IPS DF 6.9 (cell line): ENCODE measurements at regions not wholly inside any gene's neighbourhood (a gene's known extent, or its start where the extent isn't known, plus 50 kb on each side); places are given as distances from the start of the nearest gene placed in this dataset.

Experiments used
- DNase-seq: peaks from one replicate; pipeline ENCODE4 v3.0.0-alpha.2; 2013; ENCODE audit warnings: low read depth, low spot score
- H3K27ac ChIP-seq: one replicate; pipeline ENCODE4 v1.5.1; 2013; ENCODE audit warnings: low read length, control low read depth
- H3K27me3 ChIP-seq: 2 replicates; pipeline ENCODE4 v1.6.1; 2013; ENCODE audit warnings: mild to moderate bottlenecking, low read length; ENCODE audit not compliant: control insufficient read depth, insufficient read depth
- H3K36me3 ChIP-seq: 2 replicates; pipeline ENCODE4 v1.6.1; 2013; ENCODE audit warnings: low read length; ENCODE audit not compliant: control insufficient read depth, insufficient read depth
- H3K4me1 ChIP-seq: 2 replicates; pipeline ENCODE4 v1.6.1; 2013; ENCODE audit warnings: low read length; ENCODE audit not compliant: control insufficient read depth, insufficient read depth
- H3K4me3 ChIP-seq: 2 replicates; pipeline ENCODE4 v1.5.1; 2013; ENCODE audit warnings: mild to moderate bottlenecking, low read length
- H3K9me3 ChIP-seq: 2 replicates; pipeline ENCODE4 v1.6.1; 2013; ENCODE audit warnings: low read length, inconsistent platforms; ENCODE audit not compliant: control insufficient read depth, insufficient read depth
- WGBS: extraction: QIAGEN DNeasy Blood & Tissue Kit; methylation state at CpG from one replicate; pipeline ENCODE4 v1.1.7; 2013; ENCODE audit warnings: mixed read lengths, missing lambda C conversion rate; ENCODE audit not compliant: insufficient read length, insufficient coverage; 5-methylcytosine and 5-hydroxymethylcytosine counted together

- Histone ChIP-seq H3K27me3 (no peaks in the 10 kb centered on the region), H3K4me1 (no peaks in the 10 kb centered on the region), H3K27ac (no peak overlapping the region), H3K4me3 (no peak overlapping the region), H3K36me3 (no peaks in the 10 kb centered on the region), H3K9me3 (no peaks in the 10 kb centered on the region; the same call in 1 of the 2 replicates)
- DNase-seq, result no peak
These were observed 733.6 kb upstream of the TMEM132C start for GRCh38 chr12:127533353-127533752.

- no CpG with 5 or more reads among the region's 1 CpG for WGBS
- H3K27me3 ChIP-seq, result no peaks in the 10 kb centered on the region
- no peaks in the 10 kb centered on the region; the same call in 1 of the 2 replicates for H3K9me3 ChIP-seq
- H3K4me3 ChIP-seq, result no peak overlapping the region
- no peak for DNase-seq
- H3K27ac ChIP-seq, result no peak overlapping the region
- no peaks in the 10 kb centered on the region for H3K4me1 ChIP-seq
- no peaks in the 10 kb centered on the region for H3K36me3 ChIP-seq
These were observed 730.0 kb upstream of the TMEM132C start for GRCh38 chr12:127536833-127537428.

- no CpG with 5 or more reads among the region's 3 CpGs for WGBS
- no peak for DNase-seq
- H3K4me3 ChIP-seq, result no peak overlapping the region
- H3K4me1 ChIP-seq, result no peaks in the 10 kb centered on the region
- no peaks in the 10 kb centered on the region for H3K36me3 ChIP-seq
- no peaks in the 10 kb centered on the region for H3K27me3 ChIP-seq
- H3K9me3 ChIP-seq, result no peaks in the 10 kb centered on the region; the same call in 1 of the 2 replicates
- no peak overlapping the region for H3K27ac ChIP-seq
These were observed 728.7 kb upstream of the TMEM132C start for GRCh38 chr12:127538316-127538715.

GRCh38 chr12:127539226-127539858 is 727.6 kb upstream of the TMEM132C start:
- no CpG with 5 or more reads among the region's 12 CpGs for WGBS
- no peak for DNase-seq

GRCh38 chr12:127542391-127542790 is 724.6 kb upstream of the TMEM132C start:
- Histone ChIP-seq H3K4me1 (no peaks in the 10 kb centered on the region), H3K27ac (no peak overlapping the region), H3K27me3 (no peaks in the 10 kb centered on the region), H3K9me3 (no peaks in the 10 kb centered on the region; the same call in 1 of the 2 replicates), H3K36me3 (no peaks in the 10 kb centered on the region), H3K4me3 (no peak overlapping the region)
- no CpG with 5 or more reads among the region's 6 CpGs for whole genome bisulfite sequencing
- DNase-seq, result no peak

More at GRCh38 chr12:127539226-127539858, 727.6 kb upstream of the TMEM132C start:
- no peak overlapping the region for H3K4me3 ChIP-seq
- no peaks in the 10 kb centered on the region for H3K36me3 ChIP-seq
- no peaks in the 10 kb centered on the region for H3K27me3 ChIP-seq
- H3K9me3 ChIP-seq, result no peaks in the 10 kb centered on the region; the same call in 1 of the 2 replicates
- H3K27ac ChIP-seq, result no peak overlapping the region
- H3K4me1 ChIP-seq, result no peaks in the 10 kb centered on the region

GRCh38 chr12:127542931-127543330 is 724.0 kb upstream of the TMEM132C start:
- no peak for DNase-seq
- Histone ChIP-seq H3K4me3 (no peak overlapping the region), H3K36me3 (no peaks in the 10 kb centered on the region), H3K9me3 (peaks cover 1% of the 10 kb centered on the region; the same call in 1 of the 2 replicates), H3K4me1 (no peaks in the 10 kb centered on the region), H3K27me3 (no peaks in the 10 kb centered on the region), H3K27ac (no peak overlapping the region)
- WGBS, result no CpG with 5 or more reads among the region's 3 CpGs

GRCh38 chr12:127546721-127547505 is 720.1 kb upstream of the TMEM132C start:
- Histone ChIP-seq H3K9me3 (0 out of 2 replicates have a peak, but pooled peaks cover 3% of the 10 kb centered on the region), H3K4me3 (no peak overlapping the region), H3K27me3 (no peaks in the 10 kb centered on the region), H3K36me3 (no peaks in the 10 kb centered on the region), H3K27ac (no peak overlapping the region), H3K4me1 (no peaks in the 10 kb centered on the region)
- no peak for DNase-seq
- WGBS, result no CpG with 5 or more reads among the region's 6 CpGs

- no peak overlapping the region for H3K4me3 ChIP-seq
- no peaks in the 10 kb centered on the region for H3K27me3 ChIP-seq
- DNase-seq, result no peak
- no peaks in the 10 kb centered on the region for H3K36me3 ChIP-seq
- WGBS, result no CpG with 5 or more reads among the region's 10 CpGs
- no peaks in the 10 kb centered on the region for H3K4me1 ChIP-seq
- H3K27ac ChIP-seq, result no peak overlapping the region
- H3K9me3 ChIP-seq, result 0 out of 2 replicates have a peak, but pooled peaks cover 3% of the 10 kb centered on the region
These were observed 718.8 kb upstream of the TMEM132C start for GRCh38 chr12:127548123-127548553.

GRCh38 chr12:127550271-127550670 is 716.7 kb upstream of the TMEM132C start:
- WGBS, result no CpG with 5 or more reads among the region's 8 CpGs
- H3K27ac ChIP-seq, result no peak overlapping the region
- no peaks in the 10 kb centered on the region for H3K4me1 ChIP-seq
- H3K27me3 ChIP-seq, result no peaks in the 10 kb centered on the region
- H3K36me3 ChIP-seq, result no peaks in the 10 kb centered on the region
- H3K4me3 ChIP-seq, result no peak overlapping the region
- H3K9me3 ChIP-seq, result 0 out of 2 replicates have a peak, but pooled peaks cover 3% of the 10 kb centered on the region
- DNase-seq, result no peak

- peaks cover 2% of the 10 kb centered on the region; the same call in 1 of the 2 replicates for H3K9me3 ChIP-seq
- WGBS, result no CpG with 5 or more reads among the region's 1 CpG
- DNase-seq, result no peak
- no peak overlapping the region for H3K4me3 ChIP-seq
- no peak overlapping the region for H3K27ac ChIP-seq
- H3K27me3 ChIP-seq, result no peaks in the 10 kb centered on the region
- H3K4me1 ChIP-seq, result no peaks in the 10 kb centered on the region
- H3K36me3 ChIP-seq, result no peaks in the 10 kb centered on the region
These were observed 714.1 kb upstream of the TMEM132C start for GRCh38 chr12:127552838-127553237.
